PC-3 (cell line): ENCODE measurements at regions not wholly inside any gene's neighbourhood (a gene's known extent, or its start where the extent isn't known, plus 50 kb on each side); places are given as distances from the start of the nearest gene placed in this dataset.

Experiments
- ATAC-seq: fragments of 200-7000 bp; cut with Tn5 transposase; 2 replicates; pipeline ENCODE4 v1.9.1; 2020; ENCODE audit warnings: mild to moderate bottlenecking, moderate library complexity
- BruUV-seq: library from RNA; stranded (reverse); fragments of 400-500 nt; replicated peaks from 2 replicates; lab custom pipeline; 2021; lab: Mats Ljungman, UMichigan
- CTCF ChIA-PET: fragments of 300-600 bp; sonication (Branson Sonifier 250); formaldehyde crosslinking; loops from one replicate; lab custom pipeline; 2022; ENCODE audit warnings: antibody characterized with exemption; lab: Charles Lee
- POLR2A ChIA-PET: fragments of 300-600 bp; sonication (Branson Sonifier 250); formaldehyde crosslinking; loops from one replicate; lab custom pipeline; 2022; ENCODE audit warnings: antibody characterized with exemption; ENCODE audit not compliant: unreplicated experiment; lab: Charles Lee
- DNase-seq: peaks from one replicate; pipeline ENCODE4 v3.0.0-alpha.2; 2015
- H2AFZ ChIP-seq: fragments of 300-600 bp; sonication (generic); 2 replicates; pipeline ENCODE4 v1.6.0; 2016; ENCODE audit warnings: antibody characterized with exemption, low read length
- H3F3A ChIP-seq: fragments of 300-600 bp; sonication (generic); one replicate; pipeline ENCODE4 v1.6.0; 2017; ENCODE audit warnings: antibody characterized with exemption, low read length, control low read depth, mild to moderate bottlenecking; ENCODE audit not compliant: unreplicated experiment
- H3K27ac ChIP-seq: fragments of 300-600 bp; sonication (generic); 2 replicates; pipeline ENCODE4 v1.5.1; 2016; ENCODE audit warnings: mild to moderate bottlenecking, low read length
- H3K27me3 ChIP-seq: fragments of 300-600 bp; sonication (generic); 2 replicates; pipeline ENCODE4 v1.6.1; 2016; ENCODE audit warnings: low read length, mixed read lengths
- H3K36me3 ChIP-seq: fragments of 300-600 bp; sonication (generic); 2 replicates; pipeline ENCODE4 v1.6.1; 2016; ENCODE audit warnings: low read depth, mixed run types, low read length, mixed read lengths
- H3K4me1 ChIP-seq: fragments of 300-600 bp; sonication (generic); 2 replicates; pipeline ENCODE4 v1.5.1; 2016; ENCODE audit warnings: low read length; ENCODE audit not compliant: insufficient read depth
- H3K4me2 ChIP-seq: fragments of 300-600 bp; sonication (generic); 2 replicates; pipeline ENCODE4 v1.6.0; 2016; ENCODE audit warnings: low read length
- H3K4me3 ChIP-seq: fragments of 300-600 bp; sonication (generic); 2 replicates; pipeline ENCODE4 v1.5.1; 2016; ENCODE audit warnings: mild to moderate bottlenecking, low read length, mixed read lengths
- H3K79me2 ChIP-seq: fragments of 300-600 bp; sonication (generic); 2 replicates; pipeline ENCODE4 v1.6.1; 2017; ENCODE audit warnings: low read length, mixed read lengths
- H3K9ac ChIP-seq: fragments of 300-600 bp; sonication (generic); 2 replicates; pipeline ENCODE4 v1.6.0; 2016; ENCODE audit warnings: mild to moderate bottlenecking, low read length
- H3K9me2 ChIP-seq: fragments of 300-600 bp; sonication (generic); replicated peaks from 2 replicates; pipeline ENCODE4 v1.6.1; 2016; ENCODE audit warnings: mixed run types, low read length, mixed read lengths
- H3K9me3 ChIP-seq: fragments of 300-600 bp; sonication (generic); 2 replicates; pipeline ENCODE4 v1.6.1; 2016; ENCODE audit warnings: low read length, mixed read lengths
- H4K20me1 ChIP-seq: fragments of 300-600 bp; sonication (generic); 2 replicates; pipeline ENCODE4 v1.6.1; 2016; ENCODE audit warnings: low read length, mixed read lengths
- CTCF ChIP-seq: fragments of 300-600 bp; sonication (generic); conservative IDR thresholded peaks from 2 replicates; pipeline ENCODE4 v1.5.1; 2017; ENCODE audit warnings: antibody characterized with exemption, low read depth, mild to moderate bottlenecking, low read length
- EZH2 ChIP-seq: fragments of 300-600 bp; sonication (generic); IDR thresholded peaks from one replicate; pipeline ENCODE4 v1.6.1; 2017; ENCODE audit warnings: antibody characterized with exemption, mild to moderate bottlenecking, low read length; ENCODE audit not compliant: unreplicated experiment
- EZH2phosphoT487 ChIP-seq: fragments of 300-600 bp; sonication (generic); IDR thresholded peaks from 2 replicates; pipeline ENCODE4 v1.6.1; 2018; ENCODE audit warnings: mild to moderate bottlenecking, antibody characterized with exemption, low read length, borderline replicate concordance
- intact Hi-C: fragments of 100-400 bp; cut with micrococcal nuclease; formaldehyde crosslinking; loops from 2 replicates; pipeline ENCODE4 v1.9.0; 2023

GRCh38 chr4:181520790-181521189 lies 722.4 kb upstream of the TENM3 start:
- Histone ChIP-seq H2AFZ (no peak overlapping the region), H3K27me3 (0 out of 2 replicates have a peak, but pooled peaks cover 6% of the 10 kb centered on the region), H3K4me2 (no peak overlapping the region), H3K9me2 (no peaks in the 10 kb centered on the region), H3K9me3 (no peaks in the 10 kb centered on the region), H3K36me3 (no peaks in the 10 kb centered on the region), H3K4me3 (no peak overlapping the region), H3K4me1 (no peaks in the 10 kb centered on the region), H4K20me1 (no peaks in the 10 kb centered on the region), H3F3A (no peaks in the 10 kb centered on the region), H3K79me2 (no peaks in the 10 kb centered on the region), H3K9ac (no peak overlapping the region), H3K27ac (no peak overlapping the region)
- POLR2A ChIA-PET: no interaction called here
- no peak for ATAC-seq
- no peak for DNase-seq
- intact Hi-C loops: loop anchor here (10.0 kb wide), 1 partner anchor 856 kb away; no protein-coding TSS in a partner anchor
- TF ChIP-seq EZH2 (no peak), CTCF (no peak), EZH2phosphoT487 (no peak)
- no TSS peak for BruUV-seq
- CTCF ChIA-PET: no interaction called here

GRCh38 chr4:181523973-181524372 lies 719.2 kb upstream of the TENM3 start:
- DNase-seq: no peak
- Histone ChIP-seq H3K79me2 (no peaks in the 10 kb centered on the region), H3K4me2 (no peak overlapping the region), H3K4me1 (no peaks in the 10 kb centered on the region), H3K9me2 (no peaks in the 10 kb centered on the region), H3K9ac (no peak overlapping the region), H3K27ac (no peak overlapping the region), H2AFZ (no peak overlapping the region), H3F3A (no peaks in the 10 kb centered on the region), H4K20me1 (no peaks in the 10 kb centered on the region), H3K27me3 (0 out of 2 replicates have a peak, but pooled peaks cover 6% of the 10 kb centered on the region), H3K4me3 (no peak overlapping the region), H3K36me3 (no peaks in the 10 kb centered on the region), H3K9me3 (no peaks in the 10 kb centered on the region)
- POLR2A ChIA-PET: no interaction called here
- no peak for ATAC-seq
- intact Hi-C loops: loop anchor here (10.0 kb wide), 1 partner anchor 859 kb away; no protein-coding TSS in a partner anchor
- no peak for TF ChIP-seq CTCF
- TF ChIP-seq EZH2: no peak
- TF ChIP-seq EZH2phosphoT487: no peak
- CTCF ChIA-PET: no interaction called here
- BruUV-seq: no TSS peak

GRCh38 chr4:181524499-181524898 lies 718.7 kb upstream of the TENM3 start:
- intact Hi-C loops: loop anchor here (10.0 kb wide), 1 partner anchor 860 kb away; no protein-coding TSS in a partner anchor
- H3K9me2 ChIP-seq: no peaks in the 10 kb centered on the region
- H3K79me2 ChIP-seq: no peaks in the 10 kb centered on the region
- no peaks in the 10 kb centered on the region for H4K20me1 ChIP-seq
- H3K9me3 ChIP-seq: no peaks in the 10 kb centered on the region
- no peak overlapping the region for H2AFZ ChIP-seq
- H3K27me3 ChIP-seq: 0 out of 2 replicates have a peak, but pooled peaks cover 6% of the 10 kb centered on the region
- no TSS peak for BruUV-seq
- ATAC-seq (no peak), DNase-seq (no peak)
- H3K4me3 ChIP-seq: no peak overlapping the region
- no peaks in the 10 kb centered on the region for H3F3A ChIP-seq
- TF ChIP-seq CTCF (no peak), EZH2 (no peak), EZH2phosphoT487 (no peak)
- POLR2A ChIA-PET: no interaction called here
- no peaks in the 10 kb centered on the region for H3K4me1 ChIP-seq
- H3K36me3 ChIP-seq: no peaks in the 10 kb centered on the region
- no peak overlapping the region for H3K9ac ChIP-seq
- no peak overlapping the region for H3K4me2 ChIP-seq
- CTCF ChIA-PET: no interaction called here
- H3K27ac ChIP-seq: no peak overlapping the region
